CD14-positive monocyte (primary cell): ENCODE measurements at regions not wholly inside any gene's neighbourhood (a gene's known extent, or its start where the extent isn't known, plus 50 kb on each side); places are given as distances from the start of the nearest gene placed in this dataset.

ENCODE experiments used
- DNase-seq, 3 donors: peaks; one replicate each; pipeline ENCODE4 v3.0.0-alpha.2; 2011 to 2022
- H2AFZ ChIP-seq: 2 replicates; pipeline ENCODE4 v1.6.0; 2012; ENCODE audit warnings: mild to moderate bottlenecking, low read depth, low read length, inconsistent platforms; ENCODE audit not compliant: insufficient read depth, poor library complexity, severe bottlenecking
- H3K27ac ChIP-seq, 2 donors: 1 replicate in 1 of 2; 2 replicates in 1 of 2; pipeline ENCODE4 v1.5.1; 2012 to 2013; ENCODE audit warnings: low read length in 2 of 2, control low read depth in 1 of 2, inconsistent platforms in 1 of 2, low read depth in 1 of 2, mild to moderate bottlenecking in 1 of 2
- H3K27me3 ChIP-seq, 2 donors: one replicate each; pipeline versions ENCODE4 v1.6.0 to v1.6.1; 2011 to 2013; ENCODE audit warnings: low read length in 2 of 2; ENCODE audit not compliant: control insufficient read depth in 2 of 2, insufficient read depth in 2 of 2
- H3K36me3 ChIP-seq, 2 donors: replicated peaks in 1 of 2; 1 replicate in 1 of 2; 2 replicates in 1 of 2; pipeline versions ENCODE4 v1.5.1 to v1.6.1; 2012 to 2013; ENCODE audit warnings: low read length in 2 of 2, control low read depth in 1 of 2, inconsistent platforms in 1 of 2, mild to moderate bottlenecking in 1 of 2; ENCODE audit not compliant: insufficient read depth in 2 of 2, control insufficient read depth in 1 of 2
- H3K4me1 ChIP-seq, 2 donors: 1 replicate in 1 of 2; 2 replicates in 1 of 2; pipeline versions ENCODE4 v1.5.1 to v1.6.1; 2012 to 2013; ENCODE audit warnings: low read length in 2 of 2, control low read depth in 1 of 2, inconsistent platforms in 1 of 2, mild to moderate bottlenecking in 1 of 2, moderate library complexity in 1 of 2; ENCODE audit not compliant: insufficient read depth in 2 of 2, control insufficient read depth in 1 of 2
- H3K4me2 ChIP-seq: replicated peaks from 2 replicates; pipeline ENCODE3; 2012; ENCODE audit warnings: low read length, moderate library complexity, mild to moderate bottlenecking; ENCODE audit not compliant: poor library complexity, severe bottlenecking; ENCODE audit errors: extremely low read depth
- H3K4me3 ChIP-seq, 3 experiments: fragments of 200-600 bp in 1 of 3; sonication (generic) in 1 of 3; replicated peaks in 1 of 3; 1 replicate in 2 of 3; 2 replicates in 1 of 3; pipeline ENCODE4 v1.5.1; 2011 to 2013; ENCODE audit warnings: low read length in 3 of 3, mild to moderate bottlenecking in 3 of 3, control low read depth in 2 of 3, low read depth in 2 of 3, inconsistent platforms in 1 of 3, moderate library complexity in 1 of 3
- H3K79me2 ChIP-seq: 2 replicates; pipeline ENCODE4 v1.6.0; 2012; ENCODE audit warnings: mild to moderate bottlenecking, control low read depth, inconsistent platforms, low read length, moderate library complexity; ENCODE audit not compliant: insufficient read depth
- H3K9ac ChIP-seq: 2 replicates; pipeline ENCODE4 v1.6.0; 2017; ENCODE audit warnings: low read length, mild to moderate bottlenecking; ENCODE audit not compliant: insufficient read depth, poor library complexity, severe bottlenecking
- H3K9me3 ChIP-seq, 2 donors: replicated peaks in 1 of 2; 1 replicate in 1 of 2; 2 replicates in 1 of 2; pipeline versions ENCODE4 v1.5.1 to v1.6.1; 2012 to 2013; ENCODE audit warnings: low read length in 2 of 2, control low read depth in 1 of 2; ENCODE audit not compliant: control insufficient read depth in 1 of 2, insufficient read depth in 1 of 2
- H4K20me1 ChIP-seq: 2 replicates; pipeline ENCODE4 v1.6.0; 2012; ENCODE audit warnings: mild to moderate bottlenecking, low read length, control low read depth, moderate library complexity; ENCODE audit not compliant: insufficient read depth
- H3K27ac Mint-ChIP-seq, 7 donors: one replicate each; pipeline ENCODE4 v1.8.0; 2020; ENCODE audit warnings: mild to moderate bottlenecking in 7 of 7, mixed read lengths in 7 of 7, moderate library complexity in 6 of 7, inconsistent platforms in 2 of 7
- H3K27me3 Mint-ChIP-seq, 3 donors: one replicate each; pipeline ENCODE4 v1.8.0; 2021 to 2022; ENCODE audit warnings: low read depth in 3 of 3, mild to moderate bottlenecking in 3 of 3, mixed read lengths in 3 of 3, moderate library complexity in 3 of 3, inconsistent platforms in 1 of 3
- H3K36me3 Mint-ChIP-seq, 2 donors: one replicate each; pipeline ENCODE4 v1.8.0; 2020; ENCODE audit warnings: mixed read lengths in 2 of 2, inconsistent platforms in 1 of 2, mild to moderate bottlenecking in 1 of 2
- H3K4me1 Mint-ChIP-seq: one replicate; pipeline ENCODE4 v1.8.0; 2020; ENCODE audit warnings: mild to moderate bottlenecking, mixed read lengths
- H3K4me3 Mint-ChIP-seq, 2 donors: one replicate each; pipeline ENCODE4 v1.8.0; 2020; ENCODE audit warnings: mild to moderate bottlenecking in 2 of 2, mixed read lengths in 2 of 2, moderate library complexity in 1 of 2
- H3K9me3 Mint-ChIP-seq, 7 donors: one replicate each; pipeline ENCODE4 v1.8.0; 2020 to 2022; ENCODE audit warnings: mixed read lengths in 7 of 7, mild to moderate bottlenecking in 6 of 7, moderate library complexity in 6 of 7, inconsistent platforms in 2 of 7
- WGBS: methylation state at CpG from one replicate; pipeline ENCODE4 v1.1.5; 2013; ENCODE audit warnings: missing lambda C conversion rate; ENCODE audit not compliant: insufficient coverage; 5-methylcytosine and 5-hydroxymethylcytosine counted together
- intact Hi-C, 2 donors: fragments of 100-400 bp; cut with micrococcal nuclease; formaldehyde crosslinking; loops; one replicate each; pipeline versions ENCODE4 v1.15.0 to v1.15.1; 2023
- TF ChIP-seq, protein P1 (sequence below): fragments of 200-600 bp; IDR thresholded peaks from one replicate; pipeline ENCODE4 v1.8.0; 2022; ENCODE audit warnings: antibody characterized with exemption, mild to moderate bottlenecking

DNA sequence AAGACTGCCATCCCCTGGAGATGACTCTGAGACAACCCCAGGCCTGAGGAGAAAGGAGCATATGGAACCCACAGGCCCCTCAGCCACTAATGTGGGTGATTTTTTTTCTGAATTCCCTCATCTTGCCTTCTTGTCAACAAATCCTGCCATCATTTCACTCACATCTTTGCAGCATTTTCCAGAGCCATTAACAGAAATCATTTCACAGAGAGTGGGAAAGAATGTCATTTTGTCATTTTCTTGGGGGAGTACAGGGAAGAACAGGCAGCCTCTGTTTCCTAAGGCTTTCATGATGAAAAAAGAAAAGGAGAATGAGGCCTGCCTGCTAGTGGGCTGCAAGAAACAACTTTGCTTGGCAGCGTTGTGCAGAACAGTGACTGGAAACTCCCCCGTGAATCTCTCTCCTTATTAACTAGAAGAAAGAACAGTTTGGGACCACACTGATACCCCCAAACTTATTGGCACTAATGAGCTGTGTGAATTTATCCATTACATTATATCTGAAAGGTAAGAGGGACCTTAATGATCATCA is 1464.6 kb upstream of the CELF4 start:
- H3K36me3 Mint-ChIP-seq = no peaks in the 10 kb centered on the region
- Histone ChIP-seq H3K4me1 (no peaks in the 10 kb centered on the region), H4K20me1 (no peaks in the 10 kb centered on the region), H3K9me3 (no peaks in the 10 kb centered on the region), H3K36me3 (no peaks in the 10 kb centered on the region), H3K4me2 (no peak overlapping the region), H3K27ac (no peak overlapping the region), H3K79me2 (no peaks in the 10 kb centered on the region), H2AFZ (no peak overlapping the region), H3K4me3 (no peak overlapping the region), H3K9ac (no peak overlapping the region), H3K27me3 (no peaks in the 10 kb centered on the region)
- H3K4me1 Mint-ChIP-seq = no peaks in the 10 kb centered on the region
- TF ChIP-seq, protein P1, sequence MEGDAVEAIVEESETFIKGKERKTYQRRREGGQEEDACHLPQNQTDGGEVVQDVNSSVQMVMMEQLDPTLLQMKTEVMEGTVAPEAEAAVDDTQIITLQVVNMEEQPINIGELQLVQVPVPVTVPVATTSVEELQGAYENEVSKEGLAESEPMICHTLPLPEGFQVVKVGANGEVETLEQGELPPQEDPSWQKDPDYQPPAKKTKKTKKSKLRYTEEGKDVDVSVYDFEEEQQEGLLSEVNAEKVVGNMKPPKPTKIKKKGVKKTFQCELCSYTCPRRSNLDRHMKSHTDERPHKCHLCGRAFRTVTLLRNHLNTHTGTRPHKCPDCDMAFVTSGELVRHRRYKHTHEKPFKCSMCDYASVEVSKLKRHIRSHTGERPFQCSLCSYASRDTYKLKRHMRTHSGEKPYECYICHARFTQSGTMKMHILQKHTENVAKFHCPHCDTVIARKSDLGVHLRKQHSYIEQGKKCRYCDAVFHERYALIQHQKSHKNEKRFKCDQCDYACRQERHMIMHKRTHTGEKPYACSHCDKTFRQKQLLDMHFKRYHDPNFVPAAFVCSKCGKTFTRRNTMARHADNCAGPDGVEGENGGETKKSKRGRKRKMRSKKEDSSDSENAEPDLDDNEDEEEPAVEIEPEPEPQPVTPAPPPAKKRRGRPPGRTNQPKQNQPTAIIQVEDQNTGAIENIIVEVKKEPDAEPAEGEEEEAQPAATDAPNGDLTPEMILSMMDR = no peak
- DNase-seq = no peak
- WGBS = no CpG with 5 or more reads among the region's 2 CpGs
- intact Hi-C loops = no loop called here
- H3K27ac Mint-ChIP-seq = no peak overlapping the region
- H3K27me3 Mint-ChIP-seq = no peaks in the 10 kb centered on the region
- no peak overlapping the region for H3K4me3 Mint-ChIP-seq
- peaks cover 0 to 5% (median 2%) of the 10 kb centered on the region in 7 donors for H3K9me3 Mint-ChIP-seq

DNA sequence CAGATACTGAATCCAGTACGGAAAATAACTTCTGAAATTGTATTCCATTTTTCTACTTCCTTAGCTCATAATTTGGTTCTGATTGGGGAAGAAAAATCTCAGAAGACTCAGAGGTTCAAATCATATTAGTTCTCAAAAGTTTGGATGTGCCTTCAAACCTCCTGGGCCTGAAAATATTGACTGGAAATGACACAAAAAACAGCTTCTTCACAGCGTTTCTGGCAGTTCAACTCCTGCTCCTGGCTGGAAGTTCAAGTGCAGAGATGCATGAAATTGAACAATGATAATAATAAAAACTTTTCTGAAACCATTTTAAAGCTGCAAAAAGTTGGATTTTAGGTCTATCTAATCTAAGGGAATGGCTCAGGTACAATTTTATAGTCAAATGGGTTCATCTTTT is 1459.9 kb upstream of the CELF4 start:
- Mint-ChIP-seq H3K4me3 (no peak overlapping the region), H3K27ac (no peak overlapping the region), H3K4me1 (no peaks in the 10 kb centered on the region), H3K9me3 (peaks cover 0 to 2% (median 2%) of the 10 kb centered on the region in 7 donors), H3K36me3 (no peaks in the 10 kb centered on the region), H3K27me3 (no peaks in the 10 kb centered on the region)
- no peak overlapping the region for H3K9ac ChIP-seq
- no peaks in the 10 kb centered on the region for H3K79me2 ChIP-seq
- no CpG with 5 or more reads among the region's 2 CpGs for WGBS
- no peaks in the 10 kb centered on the region for H3K9me3 ChIP-seq
- no peaks in the 10 kb centered on the region for H3K27me3 ChIP-seq
- no peak overlapping the region for H3K27ac ChIP-seq
- intact Hi-C loops = no loop called here
- no peaks in the 10 kb centered on the region for H3K36me3 ChIP-seq
- no peak overlapping the region for H3K4me2 ChIP-seq
- no peaks in the 10 kb centered on the region for H4K20me1 ChIP-seq
- TF ChIP-seq, protein P1 = no peak
- H2AFZ ChIP-seq = no peak overlapping the region
- H3K4me1 ChIP-seq = no peaks in the 10 kb centered on the region
- no peak overlapping the region for H3K4me3 ChIP-seq
- DNase-seq = no peak
